ENCODE measurements at regions not wholly inside any gene's neighbourhood (a gene's known extent, or its start where the extent isn't known, plus 50 kb on each side); places are given as distances from the start of the nearest gene placed in this dataset.

GRCh38 chr6:105941621-105942412, 144.3 kb upstream of the PRDM1 start:
- no peak overlapping the region for H3K9ac ChIP-seq
- peaks cover 4% of the 10 kb centered on the region for H3F3A ChIP-seq (replicated peaks; ENCODE audit: insufficient read depth)
- no peaks in the 10 kb centered on the region for H3K27me3 ChIP-seq (ENCODE audit: insufficient read depth)
- no peak overlapping the region for H3K27ac ChIP-seq (ENCODE audit: low read depth in 2 of 2, low read length in 1 of 2)
- DNase-seq: no peak
- ChIA-PET CTCF (no interaction called here), POLR2A (no interaction called here)
- no peaks in the 10 kb centered on the region for H3K79me2 ChIP-seq (ENCODE audit: insufficient read depth)
- no peaks in the 10 kb centered on the region for H3K4me1 ChIP-seq (ENCODE audit: control insufficient read depth in 1 of 2, insufficient read depth in 2 of 2, low read depth in 1 of 2, low read length in 1 of 2)
- H2AFZ ChIP-seq (ENCODE audit: low read depth): 0 out of 2 replicates have a peak overlapping the region, but pooled peaks have one; percentile 48
- TF ChIP-seq REST (IDR thresholded peaks at IDR 0.05; ENCODE audit: low read depth, low read length) (no peak), JUND (IDR thresholded peaks at IDR 0.05) (no peak), ELF1 (IDR thresholded peaks at IDR 0.05) (no peak), GABPA (IDR thresholded peaks at IDR 0.05; ENCODE audit: low read depth) (no peak), TCF12 (IDR thresholded peaks at IDR 0.05) (no peak), EP300 (IDR thresholded peaks at IDR 0.05; ENCODE audit: borderline replicate concordance in 1 of 2, low read depth in 1 of 2, low read length in 1 of 2) (no peak), RAD21 (IDR thresholded peaks at IDR 0.05; ENCODE audit: low read length) (no peak), NRF1 (IDR thresholded peaks at IDR 0.05; ENCODE audit: low read depth, low read length) (no peak), RXRA (IDR thresholded peaks at IDR 0.05; ENCODE audit: borderline replicate concordance, low read depth) (no peak), MAX (IDR thresholded peaks at IDR 0.05; ENCODE audit: low read depth) (no peak), SIN3A (IDR thresholded peaks at IDR 0.05; ENCODE audit: borderline replicate concordance, low read depth, low read length) (no peak), TAF1 (IDR thresholded peaks at IDR 0.05; ENCODE audit: borderline replicate concordance, low read depth, low read length) (no peak), USF1 (IDR thresholded peaks at IDR 0.05; ENCODE audit: borderline replicate concordance, low read depth) (no peak), TEAD4 (IDR thresholded peaks at IDR 0.05; ENCODE audit: borderline replicate concordance, insufficient read depth) (no peak), RFX5 (IDR thresholded peaks at IDR 0.05; ENCODE audit: low read length) (no peak), FOXJ3 (CRISPR knock-in tag; IDR thresholded peaks at IDR 0.05) (no peak)
- 42% methylated on average over 2 of the region's 2 CpGs for WGBS (ENCODE audit: low lambda C conversion rate)
- no peak overlapping the region for H3K4me3 ChIP-seq (ENCODE audit: low read depth in 2 of 2, low read length in 1 of 2)
- no peaks in the 10 kb centered on the region for H4K20me1 ChIP-seq (ENCODE audit: insufficient read depth)
- no peaks in the 10 kb centered on the region for H3K9me3 ChIP-seq
- H3K36me3 ChIP-seq (replicated peaks in 1 of 2; ENCODE audit: control insufficient read depth in 1 of 2, insufficient read depth in 2 of 2, low read length in 1 of 2): no peaks in the 10 kb centered on the region
- no peaks in the 10 kb centered on the region for H3K9me2 ChIP-seq
- H3K4me2 ChIP-seq: no peak overlapping the region
